HepG2 (cell line): ENCODE measurements at regions not wholly inside any gene's neighbourhood (a gene's known extent, or its start where the extent isn't known, plus 50 kb on each side); places are given as distances from the start of the nearest gene placed in this dataset.

Experiments used
- ATAC-seq: fragments of 200-7000 bp; cut with Tn5 transposase; 3 replicates; pipeline ENCODE4 v1.9.1; 2020; ENCODE audit warnings: mild to moderate bottlenecking, moderate library complexity
- BruUV-seq: library from RNA; stranded (reverse); fragments of 400-500 nt; replicated peaks from 2 replicates; lab custom pipeline; 2021; lab: Mats Ljungman, UMichigan
- CTCF ChIA-PET: fragments of 300-600 bp; formaldehyde crosslinking; extraction: SDS; loops from one replicate; lab custom pipeline; 2021; ENCODE audit warnings: low total read pairs, inconsistent platforms, low intra/inter-chr PET ratio; lab: Yijun Ruan, JAX
- POLR2A ChIA-PET: fragments of 350-600 bp; sonication (Branson Sonifier 250); formaldehyde crosslinking; loops from one replicate; lab custom pipeline; 2020; ENCODE audit warnings: antibody characterized with exemption, inconsistent platforms; lab: Yijun Ruan, JAX
- DNase-seq: peaks from one replicate; pipeline ENCODE4 v3.0.0-alpha.2; 2015; ENCODE audit warnings: low spot score
- FAIRE-seq: peaks from 3 replicates; lab custom pipeline; 2011; peaks lifted over from hg19 to GRCh38; lab: Jason Lieb, UNC
- H2AFZ ChIP-seq: one replicate; pipeline ENCODE4 v1.6.1; 2011; ENCODE audit warnings: low read length, inconsistent platforms
- H3K27ac ChIP-seq: fragments of 300-600 bp; 3 replicates; pipeline ENCODE4 v1.8.0; 2011; ENCODE audit warnings: mixed run types, mild to moderate bottlenecking, mixed read lengths, low read length, inconsistent platforms; ENCODE audit not compliant: insufficient read depth; ENCODE audit errors: extremely low read length
- H3K27me3 ChIP-seq, 2 experiments: fragments of 200-600 bp in 1 of 2; 2 replicates in 1 of 2; 3 replicates in 1 of 2; pipeline versions ENCODE4 v1.6.0 to v1.8.0; 2011; ENCODE audit warnings: low read length in 2 of 2, mild to moderate bottlenecking in 2 of 2, moderate library complexity in 2 of 2, inconsistent platforms in 1 of 2; ENCODE audit not compliant: insufficient read depth in 2 of 2, control insufficient read depth in 1 of 2
- H3K36me3 ChIP-seq, 2 experiments: fragments of 200-600 bp in 1 of 2; replicated peaks in 1 of 2; 2 replicates in 1 of 2; 3 replicates in 1 of 2; pipeline versions ENCODE4 v1.5.1 to v1.8.0; 2011; ENCODE audit warnings: low read length in 2 of 2, inconsistent platforms in 1 of 2; ENCODE audit not compliant: insufficient read depth in 2 of 2, control insufficient read depth in 1 of 2
- H3K4me1 ChIP-seq: 2 replicates; pipeline ENCODE4 v1.5.1; 2012; ENCODE audit warnings: low read length, inconsistent platforms; ENCODE audit not compliant: insufficient read depth
- H3K4me2 ChIP-seq: 2 replicates; pipeline ENCODE4 v1.6.0; 2011; ENCODE audit warnings: low read depth, low read length, inconsistent platforms
- H3K4me3 ChIP-seq, 3 experiments: fragments of 200-600 bp in 1 of 3; sonication (generic), shearing (Covaris generic) in 1 of 3; replicated peaks in 1 of 3; 2 replicates each; pipeline ENCODE4 v1.5.1; 2011 to 2016; ENCODE audit warnings: low read length in 3 of 3, inconsistent platforms in 2 of 3, low read depth in 2 of 3, mild to moderate bottlenecking in 2 of 3, control low read depth in 1 of 3, mixed read lengths in 1 of 3; ENCODE audit not compliant: insufficient read depth in 1 of 3
- H3K79me2 ChIP-seq: one replicate; pipeline ENCODE4 v1.6.1; 2011; ENCODE audit warnings: low read length, inconsistent platforms; ENCODE audit not compliant: insufficient read depth
- H3K9ac ChIP-seq: 2 replicates; pipeline ENCODE4 v1.6.0; 2011; ENCODE audit warnings: mild to moderate bottlenecking, low read depth, low read length, inconsistent platforms; ENCODE audit not compliant: insufficient read depth
- H3K9me3 ChIP-seq: 2 replicates; pipeline ENCODE4 v1.5.1; 2012; ENCODE audit warnings: mild to moderate bottlenecking, low read length
- H4K20me1 ChIP-seq: 2 replicates; pipeline ENCODE4 v1.6.0; 2011; ENCODE audit warnings: inconsistent platforms, mild to moderate bottlenecking, low read length, moderate library complexity; ENCODE audit not compliant: insufficient read depth
- ETS1 ChIP-seq: sonication (generic); formaldehyde crosslinking; IDR thresholded peaks from 2 replicates; pipeline ENCODE4 v1.4.0; 2020; ENCODE audit warnings: missing genetic modification reagents
- ZFP82 ChIP-seq: sonication (generic); formaldehyde crosslinking; IDR thresholded peaks from 2 replicates; pipeline ENCODE4 v1.5.1; 2020; ENCODE audit warnings: mild to moderate bottlenecking, missing genetic modification reagents, borderline replicate concordance
- ZNF431 ChIP-seq: sonication (generic); formaldehyde crosslinking; IDR thresholded peaks from 2 replicates; pipeline ENCODE4 v1.9.0; 2022; ENCODE audit warnings: missing genetic modification reagents, low read depth, mild to moderate bottlenecking, borderline replicate concordance
- ZNF776 ChIP-seq: sonication (generic); formaldehyde crosslinking; IDR thresholded peaks from 2 replicates; pipeline ENCODE4 v1.4.0; 2020; ENCODE audit warnings: mild to moderate bottlenecking, missing genetic modification reagents
- ZNF841 ChIP-seq: sonication (generic); formaldehyde crosslinking; IDR thresholded peaks from 2 replicates; pipeline ENCODE4 v1.8.1; 2023; ENCODE audit warnings: missing genetic modification reagents, borderline replicate concordance
- ZUFSP ChIP-seq: sonication (generic); formaldehyde crosslinking; IDR thresholded peaks from 2 replicates; pipeline ENCODE4 v1.9.0; 2021; ENCODE audit warnings: missing genetic modification reagents, mild to moderate bottlenecking, borderline replicate concordance
- WGBS: methylation state at CpG from one replicate; pipeline ENCODE4 v1.1.6; 2017; ENCODE audit warnings: low lambda C conversion rate; 5-methylcytosine and 5-hydroxymethylcytosine counted together
- in situ Hi-C: cut with HindIII; loops from 2 replicates; pipeline ENCODE4 v1.10.0; 2017; ENCODE audit warnings: low pct_unique_long_range_greater_than_20kb; ENCODE audit not compliant: extremely low pct_ligation_motif_present
- intact Hi-C: fragments of 100-400 bp; cut with micrococcal nuclease; formaldehyde crosslinking; loops from one replicate; pipeline ENCODE4 v1.10.0; 2022; ENCODE audit not compliant: unreplicated experiment

GRCh38 chr5:2480871-2481270 lies 270.6 kb downstream of the IRX2 start:
- 8% methylated on average over 4 of the region's 4 CpGs for WGBS
- POLR2A ChIA-PET = no interaction called here
- no TSS peak for BruUV-seq

More at GRCh38 chr5:2480871-2481270, 270.6 kb downstream of the IRX2 start:
- H4K20me1 ChIP-seq = no peaks in the 10 kb centered on the region
- H3K4me2 ChIP-seq = no peak overlapping the region
- no peak overlapping the region for H3K9ac ChIP-seq
- peaks cover 0 to 4% of the 10 kb centered on the region in 2 experiments; a peak in 2 of 5 replicates for H3K27me3 ChIP-seq
- no peaks in the 10 kb centered on the region for H3K79me2 ChIP-seq
- FAIRE-seq (no peak), ATAC-seq (no peak), DNase-seq (no peak)
- no peaks in the 10 kb centered on the region for H3K36me3 ChIP-seq
- H3K4me1 ChIP-seq = no peaks in the 10 kb centered on the region
- H2AFZ ChIP-seq = no peak overlapping the region
- in situ Hi-C loops = no loop called here
- no peak overlapping the region for H3K4me3 ChIP-seq
- H3K9me3 ChIP-seq = peaks cover 24% of the 10 kb centered on the region
- intact Hi-C loops = no loop called here
- H3K27ac ChIP-seq = no peak overlapping the region
- no peak for TF ChIP-seq ZFP82 (CRISPR knock-in tag)
- TF ChIP-seq ZUFSP (CRISPR knock-in tag) = no peak
- TF ChIP-seq ZNF431 = no peak
- no peak for TF ChIP-seq ZNF776
- TF ChIP-seq ZNF841 (CRISPR knock-in tag) = no peak
- TF ChIP-seq ETS1 = no peak
- CTCF ChIA-PET = no interaction called here
